Stimulated activated CD8-positive, alpha-beta memory T cell treated with anti-CD3 and anti-CD28 coated beads, Interleukin-7, amount 100 ng/mL, for 1 hour (primary cell): ENCODE measurements at regions not wholly inside any gene's neighbourhood (a gene's known extent, or its start where the extent isn't known, plus 50 kb on each side); places are given as distances from the start of the nearest gene placed in this dataset.
"Not testable (repeated sequence)": the region's sequence is repeated elsewhere in the genome, so short reads cannot be mapped to it uniquely, and the experiment has no call there.

ENCODE experiments used
- DNase-seq, 2 donors: peaks; one replicate each; pipeline ENCODE4 v3.0.0-alpha.2; 2020; ENCODE audit warnings: low read depth in 2 of 2

DNA sequence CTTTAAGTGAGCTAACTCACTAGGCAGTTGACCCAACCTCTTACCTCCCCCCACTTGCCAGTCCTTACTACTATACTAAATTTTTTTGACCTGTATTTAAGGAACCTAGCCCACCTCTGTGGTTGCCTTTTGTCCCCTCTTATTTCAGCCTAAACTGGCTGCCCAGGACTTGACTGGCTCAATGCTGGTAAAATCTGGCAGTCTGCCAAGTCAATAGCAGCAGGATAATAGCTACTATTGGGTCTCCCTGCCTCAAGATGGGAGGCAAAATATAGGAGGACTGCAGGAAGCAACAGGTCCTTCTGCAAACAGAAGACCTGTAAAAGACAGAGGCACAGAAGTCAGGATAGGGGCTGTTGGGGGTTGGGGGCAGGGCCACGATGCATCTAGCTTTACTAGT lies 144.2 kb upstream of the POGK start:
- DNase-seq, result no peak

DNA sequence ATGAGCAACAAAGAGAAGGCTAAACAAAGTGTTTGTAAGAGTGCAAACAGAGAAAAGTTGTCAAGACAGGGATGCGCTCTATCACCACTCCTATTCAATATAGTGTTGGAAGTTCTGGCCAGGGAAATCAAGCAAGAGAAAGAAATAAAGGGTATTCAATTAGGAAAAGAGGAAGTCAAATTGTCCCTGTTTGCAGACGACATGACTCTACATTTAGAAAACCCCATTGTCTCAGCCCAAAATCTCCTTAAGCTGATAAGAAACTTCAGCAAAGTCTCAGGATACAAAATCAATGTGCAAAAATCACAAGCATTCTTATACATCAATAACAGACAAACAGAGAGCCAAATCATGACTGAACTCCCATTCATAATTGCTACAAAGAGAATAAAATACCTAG lies 143.4 kb upstream of the POGK start:
- not testable (repeated sequence) for DNase-seq

DNA sequence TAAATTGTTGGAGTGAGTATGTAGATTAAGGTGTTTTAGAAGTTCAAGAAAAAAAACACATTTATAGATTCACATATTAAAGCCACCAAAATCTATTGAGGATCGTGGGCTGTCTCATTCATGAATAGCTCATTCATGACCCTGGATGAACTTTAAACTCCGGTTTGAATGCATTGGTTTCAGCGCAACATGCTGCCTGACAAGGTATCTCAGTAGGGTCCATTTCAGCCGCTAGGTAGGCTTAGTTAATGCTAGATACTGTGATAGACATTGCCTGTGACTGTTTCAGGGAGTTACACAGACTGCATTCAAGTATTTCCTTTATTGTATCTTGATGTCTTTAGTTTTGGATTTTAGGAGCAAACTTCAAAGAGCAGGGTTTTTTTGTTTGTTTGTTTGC lies 140.5 kb upstream of the POGK start:
- DNase-seq, result no peak

DNA sequence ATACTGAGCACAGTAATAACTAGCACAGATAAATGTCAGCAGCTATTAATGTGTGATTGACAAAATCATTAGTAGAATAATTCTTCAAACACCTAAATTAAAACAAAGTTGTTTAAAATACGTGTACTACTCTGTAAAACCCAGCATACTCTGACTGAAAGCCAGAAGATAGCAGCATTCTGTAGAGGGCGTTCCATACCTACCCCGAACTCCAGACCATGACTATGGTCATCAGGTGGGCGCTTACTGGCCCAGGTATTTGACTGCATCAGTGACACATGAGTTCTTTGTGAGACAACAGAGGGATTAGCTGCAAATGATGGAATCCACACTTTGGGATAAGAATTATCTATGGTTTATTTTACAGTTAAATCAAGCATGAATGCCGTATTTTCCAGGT lies 139.7 kb upstream of the POGK start:
- DNase-seq, result no peak

DNA sequence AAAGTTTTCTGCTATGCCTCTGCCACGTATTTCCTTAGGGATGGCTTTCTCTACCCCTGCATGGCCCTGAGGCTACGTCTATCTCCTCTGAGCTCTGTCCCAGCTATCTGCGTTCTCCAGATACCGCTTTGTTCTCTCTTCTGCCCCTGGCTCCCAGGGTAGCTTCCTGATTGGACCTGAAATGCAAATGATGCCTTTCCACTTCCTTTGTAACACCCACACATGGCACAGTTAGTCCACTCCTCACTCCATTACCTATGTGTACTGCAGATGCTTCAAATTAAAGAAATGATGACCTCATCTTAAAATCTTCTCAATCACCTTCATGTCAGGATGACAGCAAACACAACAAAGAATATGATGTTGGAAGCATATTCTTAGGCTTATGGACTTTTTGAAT lies 138.6 kb upstream of the POGK start:
- DNase-seq, result no peak

DNA sequence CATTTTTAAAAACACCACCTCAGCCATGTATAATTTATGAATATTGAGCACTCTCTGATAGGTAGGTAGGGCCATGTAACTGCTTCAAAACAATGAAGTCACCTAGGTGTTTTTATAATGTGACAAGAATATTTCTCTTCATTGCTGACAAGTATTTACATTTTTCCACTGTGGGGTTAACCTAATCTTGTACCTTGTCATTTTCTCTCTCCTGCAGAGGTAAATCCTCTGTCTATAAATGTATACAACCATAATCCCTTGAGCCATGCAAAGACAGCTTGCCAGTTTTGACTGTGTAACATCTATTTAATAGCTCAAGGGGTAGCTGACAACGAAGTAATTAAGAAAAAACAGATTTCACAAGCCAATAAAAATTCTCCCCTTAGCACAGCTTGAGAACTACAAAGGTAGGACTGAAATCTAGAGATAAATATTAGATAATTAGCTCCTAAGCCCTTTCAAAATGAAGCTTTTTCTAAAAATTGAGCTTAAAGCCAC lies 137.6 kb upstream of the POGK start:
- no peak for DNase-seq

DNA sequence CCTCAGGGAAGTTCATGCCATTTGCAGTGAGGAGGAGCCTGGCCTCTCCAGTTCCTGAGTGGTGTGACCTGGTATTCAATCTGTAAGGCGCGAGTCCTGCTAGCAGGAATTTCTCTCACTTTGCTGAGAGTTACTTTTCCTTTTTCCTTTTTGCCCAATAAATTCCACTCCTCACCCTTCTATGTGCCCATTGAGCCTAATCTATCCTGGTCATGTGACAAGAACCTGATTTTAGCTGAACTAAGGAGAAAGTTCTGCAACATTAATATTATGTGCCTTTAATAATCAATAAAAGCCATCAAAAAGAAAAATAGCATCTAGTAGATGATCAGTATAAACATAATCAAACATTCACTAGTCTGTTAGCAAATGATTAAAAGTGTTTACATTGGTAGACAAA lies 136.1 kb upstream of the POGK start:
- DNase-seq, result no peak

DNA sequence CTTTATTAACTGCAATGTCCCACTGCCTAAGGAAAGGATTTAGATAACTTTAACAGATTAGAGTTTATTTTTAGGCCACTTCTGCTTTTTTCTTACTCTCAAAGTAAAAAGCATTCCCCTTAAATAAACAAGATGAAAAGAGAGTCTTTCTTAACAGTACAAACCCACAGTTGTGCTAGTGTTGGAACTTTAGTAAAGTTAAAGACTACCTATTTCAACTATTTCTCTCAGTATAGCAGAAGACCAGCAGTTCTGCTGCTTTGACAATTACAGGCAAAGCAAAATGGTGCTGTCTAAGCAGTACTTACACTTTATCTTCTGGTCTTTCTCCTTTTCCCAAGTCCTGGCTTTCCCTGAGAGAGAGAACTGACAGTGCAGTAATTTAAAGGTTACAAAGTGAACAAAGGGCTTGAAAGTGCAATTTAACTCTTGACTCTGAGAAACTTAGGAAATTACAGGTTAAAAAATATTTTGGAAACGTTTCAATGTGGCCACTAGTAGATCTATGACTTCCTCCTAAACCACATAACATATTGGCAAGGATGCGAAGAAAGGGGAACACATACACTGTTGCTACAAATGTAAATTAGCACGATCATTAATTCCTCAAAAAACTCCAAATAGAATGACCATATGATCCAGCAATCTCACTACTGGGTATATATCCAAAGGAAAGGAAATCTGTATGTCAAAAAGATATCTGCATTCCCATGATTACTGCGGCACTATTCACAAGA lies 135.4 kb upstream of the POGK start:
- no peak for DNase-seq

DNA sequence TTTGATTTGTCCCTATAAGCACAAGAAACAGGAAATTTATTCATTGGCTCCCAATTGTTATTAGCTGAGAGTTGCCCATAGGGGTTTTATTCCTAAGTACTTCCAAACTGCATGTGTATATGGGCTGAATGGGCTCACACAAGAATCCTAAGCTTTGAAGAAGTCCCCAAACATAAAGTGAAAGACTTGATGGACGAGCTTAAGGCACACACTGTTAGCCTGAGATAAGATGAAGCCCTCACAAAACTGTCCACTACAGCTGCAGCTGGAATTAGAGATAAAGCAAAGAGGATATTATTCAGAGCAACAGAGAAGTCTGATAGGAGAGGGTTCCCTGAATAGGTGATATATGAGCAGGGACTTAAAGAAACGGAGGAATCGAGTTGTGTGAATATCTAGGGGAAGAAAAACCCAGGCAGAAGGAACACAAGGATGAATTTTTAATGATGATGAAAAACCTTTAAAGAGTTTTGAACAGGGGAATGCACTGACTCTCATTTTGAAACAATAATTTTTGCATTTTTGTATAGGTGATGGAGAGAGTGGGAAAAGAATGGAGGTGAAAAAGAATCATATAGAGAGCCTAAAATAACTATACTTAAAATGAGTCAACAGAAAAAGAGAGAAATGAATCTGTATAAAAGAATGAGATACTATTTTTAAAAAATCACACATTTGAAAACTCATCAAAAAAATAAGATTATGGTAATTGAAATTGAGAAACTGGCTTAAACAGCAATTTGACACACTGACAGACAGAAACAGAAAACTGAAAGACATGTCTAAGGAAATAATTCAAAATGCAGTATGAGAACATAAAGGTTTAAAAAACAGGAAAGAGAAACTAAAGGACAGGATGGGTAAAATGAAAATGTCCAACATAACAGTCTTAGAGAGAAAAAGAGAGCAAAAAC lies 133.6 kb upstream of the POGK start:
- DNase-seq, result no peak

DNA sequence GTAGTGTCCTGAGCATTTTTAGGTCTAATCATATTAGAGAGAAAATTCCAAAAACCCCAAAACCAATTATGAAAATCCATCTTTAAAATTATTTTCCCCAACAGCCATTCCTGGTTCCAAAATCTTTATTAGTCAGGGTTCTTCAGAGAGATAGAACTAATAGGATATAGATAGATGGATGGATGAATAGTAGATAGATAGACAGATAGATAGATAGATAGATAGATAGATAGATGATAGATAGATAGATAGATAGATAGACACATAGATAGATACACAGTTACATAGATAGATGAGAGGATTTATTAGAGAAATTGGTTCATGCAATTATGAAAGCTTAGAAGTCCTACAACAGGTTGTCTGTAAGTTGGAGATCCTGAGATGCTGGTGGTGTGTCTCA lies 122.7 kb upstream of the POGK start:
- DNase-seq, result no peak

DNA sequence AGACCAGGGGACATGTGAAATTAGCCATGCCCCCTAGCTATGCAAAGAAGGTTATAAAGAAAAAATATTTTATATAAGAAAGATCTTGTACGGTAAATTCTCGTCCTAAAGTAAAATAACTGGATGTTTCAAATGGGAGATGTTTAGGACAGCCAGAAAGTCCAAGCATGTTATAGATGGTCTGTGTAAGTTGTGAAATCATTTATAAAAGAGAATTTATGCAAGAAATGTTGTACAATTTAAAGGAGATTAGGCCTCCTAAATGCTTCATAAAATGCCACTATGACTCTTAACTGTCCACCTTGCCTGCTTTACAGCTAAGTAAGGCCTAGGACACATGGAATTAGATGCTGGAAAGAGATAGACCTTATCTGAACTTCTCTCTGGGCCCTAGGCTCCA lies 118.1 kb upstream of the POGK start:
- no peak for DNase-seq

DNA sequence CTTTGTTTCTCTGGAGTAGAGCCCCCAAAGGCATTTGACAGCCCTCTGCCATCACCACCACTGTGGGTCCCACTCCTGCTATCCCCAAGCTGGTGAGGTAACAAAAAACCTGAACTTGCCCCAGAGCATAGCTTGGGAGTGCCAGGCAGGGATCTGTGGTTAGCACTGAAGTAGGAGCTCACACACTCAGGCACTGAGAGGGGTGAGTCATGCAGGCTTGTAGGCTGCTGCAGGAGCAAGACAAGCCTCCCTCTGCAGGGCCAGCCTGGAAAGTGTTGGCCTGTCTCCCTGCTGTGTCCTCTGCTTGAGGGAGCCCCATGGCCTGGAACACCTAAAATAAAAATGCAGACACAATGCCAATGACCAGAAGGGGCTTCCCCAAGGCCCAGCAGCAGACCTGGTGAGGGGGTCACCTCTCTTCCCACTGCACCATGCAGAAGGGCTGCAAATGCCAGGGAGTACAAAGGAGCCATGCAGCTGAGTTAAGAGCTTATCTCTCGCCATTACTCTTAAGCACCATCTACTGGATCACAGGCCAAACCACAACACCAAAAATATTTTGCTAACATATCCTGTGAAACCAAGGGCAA lies 108.9 kb upstream of the POGK start:
- DNase-seq, result no peak

DNA sequence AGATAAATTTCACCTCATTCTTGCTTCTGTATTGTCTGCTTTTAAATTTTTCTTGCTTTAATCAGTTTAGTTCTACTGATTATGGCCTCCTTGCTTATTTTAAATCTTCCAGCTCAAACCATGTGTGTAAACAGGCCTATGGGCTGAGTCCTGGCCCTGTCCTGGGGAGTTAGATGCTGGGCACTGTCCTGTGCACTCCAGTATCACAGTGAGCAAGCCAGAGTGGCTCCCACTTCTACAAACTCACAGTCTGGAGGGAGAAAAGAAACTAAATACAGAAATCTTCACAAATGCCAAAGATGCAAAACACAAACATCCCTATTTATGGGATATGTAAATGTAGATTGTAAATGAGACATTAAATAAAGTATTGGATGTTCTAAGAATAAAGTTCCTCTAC lies 101.1 kb upstream of the POGK start:
- no peak for DNase-seq

DNA sequence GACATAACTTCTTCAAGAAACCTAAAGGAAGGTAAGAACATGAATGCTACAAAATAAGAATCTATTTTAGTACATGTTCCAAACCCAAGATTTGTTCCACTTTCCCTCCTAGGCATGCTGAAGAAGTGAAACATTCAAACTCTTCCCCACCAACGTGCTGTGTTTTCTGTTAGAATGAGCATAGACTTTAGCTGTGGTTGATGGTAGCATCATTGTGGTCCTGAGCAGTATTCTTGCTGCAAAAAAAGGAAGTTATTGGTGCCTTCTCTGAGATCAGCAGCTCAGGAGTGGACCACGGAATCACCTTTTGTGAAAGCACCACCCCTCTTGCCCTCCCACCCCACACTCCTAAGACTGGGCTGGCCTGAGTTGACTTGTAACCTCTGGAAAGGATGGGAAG lies 100.4 kb upstream of the POGK start:
- no peak for DNase-seq

DNA sequence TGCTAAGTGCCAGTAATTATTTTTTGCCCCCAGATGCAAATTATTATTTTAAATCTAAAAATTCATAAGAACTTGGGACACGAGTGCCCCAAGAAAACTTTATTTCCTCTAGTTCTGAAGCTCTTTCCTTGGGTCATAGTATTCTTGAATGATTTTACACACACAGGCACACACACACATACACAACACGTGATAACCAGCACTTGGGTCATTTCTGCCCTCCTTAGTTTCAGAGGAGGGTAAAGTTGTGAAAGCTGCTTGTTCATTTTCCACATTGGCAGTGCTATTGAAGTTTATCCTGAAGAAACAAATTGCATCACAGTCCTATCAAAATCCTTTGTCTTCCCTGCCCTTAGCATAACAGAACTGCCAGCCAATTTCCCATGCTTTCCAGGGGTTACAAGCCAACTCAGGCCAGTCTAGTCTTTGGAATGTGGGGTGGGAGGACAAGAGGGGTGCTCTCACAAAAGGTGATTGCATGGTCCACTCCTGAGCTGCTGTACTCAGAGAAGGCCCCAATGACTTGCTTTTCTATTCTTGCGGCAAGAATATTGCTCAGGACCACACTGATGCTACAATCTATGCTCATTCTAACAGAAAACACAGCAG lies 98.5 kb upstream of the POGK start:
- no peak for DNase-seq

DNA sequence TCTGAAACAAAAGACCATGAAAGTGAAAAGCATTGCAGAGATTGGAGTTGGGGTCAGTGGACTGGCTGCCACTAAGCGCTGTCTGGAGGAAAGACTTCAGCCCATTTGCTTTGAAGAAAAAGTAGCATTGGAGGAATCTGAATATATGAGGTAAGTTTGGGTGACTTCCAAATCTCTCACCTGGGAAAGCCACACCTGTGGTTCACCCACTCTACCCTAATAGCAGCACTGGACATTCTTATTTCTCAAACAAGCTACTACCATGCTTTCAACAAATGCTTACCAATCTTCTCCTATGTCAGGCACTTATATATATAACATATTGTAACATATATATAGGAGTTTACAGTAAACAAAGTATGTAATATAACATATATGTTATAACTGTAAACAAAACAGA lies 76.0 kb upstream of the POGK start:
- no peak for DNase-seq

DNA sequence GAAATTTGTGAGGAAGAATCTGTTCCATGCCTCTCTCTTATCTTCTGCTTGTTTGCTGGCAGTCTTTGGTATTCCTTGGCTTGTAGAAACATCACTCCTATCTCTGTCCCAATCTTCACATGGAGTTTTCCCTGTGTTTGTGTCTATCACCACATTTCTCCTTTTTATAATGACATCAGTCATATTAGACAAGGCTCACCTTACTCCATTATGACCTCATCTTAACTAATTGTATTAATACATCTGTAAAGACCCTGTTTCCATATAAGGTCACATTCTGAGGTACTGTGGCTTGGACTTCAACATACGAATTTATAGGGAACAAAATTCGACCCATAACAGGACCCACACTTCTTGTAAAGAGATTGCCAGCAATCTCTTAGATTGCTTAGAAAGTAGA lies 72.3 kb upstream of the POGK start:
- DNase-seq, result no peak

DNA sequence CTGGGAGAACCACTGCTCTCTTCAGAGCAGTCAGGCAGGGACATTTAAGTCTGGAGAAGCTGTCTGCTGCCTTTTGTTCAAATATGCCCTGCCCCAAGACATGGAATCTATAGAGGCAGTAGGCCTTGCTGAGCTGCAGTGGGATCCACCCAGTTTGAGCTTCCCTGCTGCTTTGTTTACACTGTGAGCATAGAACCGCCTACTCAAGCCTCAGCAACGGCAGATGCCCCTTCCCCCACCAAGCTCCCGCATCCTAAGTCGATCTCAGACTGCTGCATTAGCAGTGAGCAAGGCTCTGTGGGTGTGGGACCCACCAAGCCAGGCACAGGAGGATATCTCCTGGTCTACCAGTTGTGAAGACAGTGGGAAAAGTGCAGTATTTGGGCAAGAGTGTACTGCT lies 54.6 kb upstream of the POGK start:
- not testable (repeated sequence) for DNase-seq

DNA sequence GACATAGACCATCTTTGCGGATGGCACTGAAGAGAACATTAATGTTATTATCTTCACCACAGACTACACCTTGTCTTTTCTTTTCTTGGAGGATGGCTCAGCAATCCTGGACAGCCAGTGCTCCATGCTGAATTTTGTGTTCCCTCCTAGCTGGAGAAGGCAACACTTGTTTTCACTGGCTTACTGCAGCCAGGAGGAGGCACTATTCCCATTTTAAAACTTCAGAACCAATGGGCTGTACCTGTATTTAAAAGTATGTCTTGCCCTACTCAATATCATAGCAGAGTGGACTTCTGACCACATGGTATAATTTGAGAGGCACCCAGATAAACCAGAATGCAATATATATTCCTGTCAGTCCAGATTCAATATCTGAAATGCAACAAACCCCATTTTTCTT lies 53.3 kb upstream of the POGK start:
- DNase-seq, result no peak

DNA sequence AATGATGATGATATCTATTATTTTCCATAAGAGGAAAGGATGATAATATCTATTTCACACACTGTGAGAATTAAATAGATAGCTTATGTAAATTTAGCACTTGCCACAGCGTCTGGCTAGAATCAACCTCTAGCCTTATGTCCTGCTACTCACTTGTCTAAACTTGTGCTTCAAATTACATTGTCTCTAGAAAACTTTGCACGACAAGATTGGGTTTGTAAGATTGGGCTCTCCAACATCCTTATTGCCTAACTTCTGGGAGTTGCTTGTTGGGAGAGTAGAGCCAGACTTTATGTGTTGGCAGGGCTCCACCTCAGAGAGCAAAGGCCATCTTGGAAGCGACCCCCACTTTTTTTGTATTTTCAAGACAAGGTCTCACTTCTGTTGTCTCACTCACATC lies 50.0 kb upstream of the POGK start:
- DNase-seq, result no peak
